ENCODE measurements at regions not wholly inside any gene's neighbourhood (a gene's known extent, or its start where the extent isn't known, plus 50 kb on each side); places are given as distances from the start of the nearest gene placed in this dataset.
"Not testable (repeated sequence)": the region's sequence is repeated elsewhere in the genome, so short reads cannot be mapped to it uniquely, and the experiment has no call there.

DNA sequence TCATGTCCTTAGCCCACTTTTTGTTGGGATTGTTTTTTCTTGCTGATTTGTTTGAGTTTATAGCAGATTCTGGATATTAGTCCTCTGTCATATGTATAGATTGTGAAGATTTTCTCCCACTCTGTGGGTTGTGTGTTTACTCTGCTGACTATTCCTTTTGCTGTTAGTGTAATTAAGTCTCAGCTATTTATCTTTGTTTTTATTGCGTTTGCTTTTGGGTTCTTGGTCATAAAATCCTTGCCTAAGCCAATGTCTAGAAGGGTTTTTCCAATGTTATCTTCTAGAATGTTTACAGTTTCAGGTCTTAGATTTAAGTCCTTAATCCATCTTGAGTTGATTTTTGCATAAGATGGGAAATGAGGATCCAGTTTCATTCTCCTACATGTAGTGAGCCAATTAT lies 351.2 kb upstream of the PIK3R1 start:
- not testable (repeated sequence) for DNase-seq

DNA sequence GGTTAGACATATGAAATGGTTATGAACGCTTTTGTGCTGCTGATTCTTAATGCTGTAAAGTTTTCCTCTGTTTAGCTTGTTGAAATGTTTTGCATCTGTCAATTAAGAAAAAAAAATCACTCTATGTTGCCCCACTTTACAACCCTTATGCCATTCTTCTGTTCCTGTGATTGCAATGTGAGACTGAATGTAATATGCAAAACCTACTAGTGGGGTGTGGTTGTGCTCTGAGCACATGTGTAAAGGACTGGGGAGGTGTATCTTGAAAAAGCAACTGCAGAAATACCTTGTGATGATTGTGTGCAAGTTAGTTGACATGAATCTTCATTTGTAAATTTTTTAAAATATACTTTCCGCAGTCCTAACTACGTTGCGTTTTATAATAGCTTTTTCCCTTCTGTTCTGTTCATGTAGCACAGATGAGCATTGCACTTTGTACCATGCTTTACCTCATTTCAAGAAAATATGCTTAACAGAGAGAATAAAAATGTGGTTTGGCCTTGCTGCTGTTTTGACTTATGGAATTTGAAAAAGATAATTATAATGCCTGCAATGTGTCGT lies 357.0 kb upstream of the PIK3R1 start:
- DNase-seq, result no peak

DNA sequence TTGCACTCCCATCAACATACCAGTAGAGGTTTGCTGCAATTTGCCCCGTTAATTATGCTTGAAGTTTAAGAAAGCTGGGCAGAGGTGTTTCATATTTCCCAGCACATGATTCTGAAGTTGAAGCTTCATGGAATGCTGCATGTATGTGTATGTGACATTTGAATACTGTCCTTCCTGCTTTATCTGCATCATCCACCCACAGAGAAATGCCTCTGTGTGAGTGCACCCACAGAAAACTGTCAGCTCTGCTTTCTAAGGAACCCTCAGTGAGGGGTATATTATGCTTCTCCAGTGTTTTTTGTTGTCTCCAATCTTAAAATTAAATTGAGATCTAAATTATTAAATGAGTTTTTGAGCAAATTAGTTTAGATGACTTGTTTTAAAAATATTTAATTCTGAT lies 358.1 kb upstream of the PIK3R1 start:
- no peak for DNase-seq

- DNase-seq, result no peak
Measured at GRCh38 chr5:67855523-67855922, 360.0 kb upstream of the PIK3R1 start.

DNA sequence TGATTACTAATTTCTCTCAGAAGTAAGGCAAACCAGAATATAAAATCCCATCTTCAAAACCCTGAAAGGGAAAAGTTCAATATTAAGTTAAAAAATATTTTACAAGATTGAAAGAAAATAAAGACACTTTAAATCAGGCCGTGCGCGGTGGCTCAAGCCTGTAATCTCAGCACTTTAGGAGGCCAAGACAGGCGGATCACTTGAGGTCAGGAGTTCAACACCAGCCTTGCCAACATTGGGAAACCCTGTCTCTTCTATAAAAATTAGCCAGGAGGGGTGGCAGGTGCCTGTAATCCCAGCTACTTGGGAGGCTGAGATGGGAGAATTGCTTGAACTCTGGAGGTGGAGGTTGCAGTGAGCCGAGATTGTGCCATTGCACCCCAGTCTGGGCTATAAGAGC lies 364.6 kb upstream of the PIK3R1 start:
- not testable (repeated sequence) for DNase-seq

GRCh38 chr5:67844924-67845323 lies 370.6 kb upstream of the PIK3R1 start:
- DNase-seq, result no peak

- DNase-seq, result no peak
Measured at GRCh38 chr5:67842806-67843205, 372.8 kb upstream of the PIK3R1 start.

- DNase-seq, result not testable (repeated sequence)
Measured at GRCh38 chr5:67837225-67837624, 378.3 kb upstream of the PIK3R1 start.

- not testable (repeated sequence) for DNase-seq
Measured at GRCh38 chr5:67836496-67836895, 379.1 kb upstream of the PIK3R1 start.

- DNase-seq, result no peak
Measured at GRCh38 chr5:67831048-67831447, 384.5 kb upstream of the PIK3R1 start.

DNA sequence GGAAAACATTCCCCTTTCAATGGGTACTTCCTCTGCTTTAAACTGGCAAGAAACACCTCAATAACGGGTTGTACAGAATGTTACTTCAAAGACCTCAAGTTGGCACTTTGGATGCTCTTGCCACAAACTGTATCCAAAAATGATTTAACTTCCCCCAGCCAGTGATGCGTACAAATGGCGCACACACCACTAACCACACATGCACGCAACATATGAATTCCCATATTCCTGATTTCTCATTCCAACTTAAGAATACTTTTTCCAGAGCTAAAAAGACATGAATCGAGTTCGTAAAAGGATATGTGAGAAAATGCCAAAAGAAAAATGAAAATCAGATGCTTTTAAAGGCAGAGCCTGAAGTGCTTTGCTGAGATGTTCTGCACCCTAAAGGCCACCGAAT lies 388.0 kb upstream of the PIK3R1 start:
- no peak for DNase-seq

DNA sequence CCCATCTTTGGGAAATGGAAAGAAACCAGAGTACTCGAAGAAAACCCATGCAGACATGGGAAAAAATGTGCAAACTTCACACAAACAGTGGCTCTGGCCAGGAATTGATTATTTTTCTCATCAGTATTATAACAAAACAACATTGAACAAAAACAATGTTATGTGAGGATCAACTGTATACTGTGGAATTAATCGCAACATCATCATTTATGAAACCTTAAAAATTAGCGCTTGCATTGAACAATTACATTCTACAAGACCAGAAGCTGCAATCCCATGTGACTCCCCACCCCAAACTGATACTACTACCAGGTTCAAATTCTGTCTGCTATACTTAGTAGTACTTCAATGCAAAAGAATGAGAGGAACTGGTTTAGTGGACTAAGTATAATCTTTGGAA lies 390.7 kb upstream of the PIK3R1 start:
- DNase-seq, result no peak

GRCh38 chr5:67817652-67818051 lies 397.9 kb upstream of the PIK3R1 start:
- DNase-seq, result no peak

DNA sequence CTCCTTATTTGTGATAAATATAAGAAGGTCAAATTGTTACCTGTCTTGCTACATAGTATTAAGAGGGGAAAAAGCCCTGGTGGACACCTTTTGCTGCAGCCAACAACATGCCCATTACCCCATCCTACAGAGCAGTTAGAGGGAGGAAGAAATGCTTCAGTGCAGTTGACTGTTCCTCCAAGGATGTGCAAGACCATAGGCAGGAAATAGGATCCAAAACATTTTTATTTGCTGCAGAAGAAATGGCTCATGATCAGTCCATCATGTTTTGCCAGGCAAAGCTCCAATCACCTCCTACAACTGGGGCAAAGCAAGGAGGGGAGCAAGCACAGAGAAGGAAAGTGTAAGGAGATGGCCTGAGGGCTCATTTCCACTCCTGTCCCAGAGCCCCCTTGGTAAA lies 399.1 kb upstream of the PIK3R1 start:
- no peak for DNase-seq

DNA sequence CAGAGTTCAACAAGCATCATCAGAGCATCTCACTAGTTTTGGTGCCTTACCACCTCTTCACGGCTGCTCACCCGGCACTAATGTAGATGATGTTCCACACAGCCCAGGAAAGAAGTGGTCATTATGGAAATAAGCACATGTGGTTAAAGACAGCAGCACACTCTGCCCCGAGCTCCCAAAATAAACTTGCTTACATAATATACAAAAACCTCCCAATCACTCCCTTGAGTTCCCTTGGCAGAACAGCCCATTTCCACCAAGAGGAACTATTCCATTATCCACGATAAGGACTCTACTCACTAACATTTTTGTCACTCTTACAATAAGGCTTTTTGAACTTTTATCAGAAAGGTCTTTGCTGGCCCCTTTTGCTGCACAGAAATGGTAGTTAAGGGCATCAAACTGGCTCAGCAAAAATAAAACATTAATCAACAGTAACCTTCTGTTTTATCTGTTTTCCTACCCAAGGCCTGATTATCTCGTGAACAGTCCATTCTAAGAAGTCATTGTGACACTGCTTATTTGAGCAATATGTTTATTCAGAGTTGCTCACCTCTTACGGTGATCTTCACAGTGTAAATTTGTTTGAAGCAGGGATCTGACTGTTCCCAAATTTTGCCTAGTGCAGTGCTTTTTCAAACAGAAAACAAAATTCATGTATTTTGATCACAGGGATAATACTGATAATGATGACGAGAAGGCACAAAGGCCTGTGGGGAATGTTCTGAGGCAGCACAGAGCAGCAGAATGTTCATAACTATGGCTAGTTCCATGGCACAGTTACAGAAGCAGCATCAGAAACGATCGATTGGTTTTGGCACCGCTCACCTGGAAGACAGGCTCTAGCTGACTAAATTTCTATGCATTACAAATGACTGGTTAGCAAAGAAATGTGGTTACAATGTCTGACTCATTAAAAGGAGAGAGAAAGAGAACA lies 399.8 kb upstream of the PIK3R1 start:
- DNase-seq, result no peak

DNA sequence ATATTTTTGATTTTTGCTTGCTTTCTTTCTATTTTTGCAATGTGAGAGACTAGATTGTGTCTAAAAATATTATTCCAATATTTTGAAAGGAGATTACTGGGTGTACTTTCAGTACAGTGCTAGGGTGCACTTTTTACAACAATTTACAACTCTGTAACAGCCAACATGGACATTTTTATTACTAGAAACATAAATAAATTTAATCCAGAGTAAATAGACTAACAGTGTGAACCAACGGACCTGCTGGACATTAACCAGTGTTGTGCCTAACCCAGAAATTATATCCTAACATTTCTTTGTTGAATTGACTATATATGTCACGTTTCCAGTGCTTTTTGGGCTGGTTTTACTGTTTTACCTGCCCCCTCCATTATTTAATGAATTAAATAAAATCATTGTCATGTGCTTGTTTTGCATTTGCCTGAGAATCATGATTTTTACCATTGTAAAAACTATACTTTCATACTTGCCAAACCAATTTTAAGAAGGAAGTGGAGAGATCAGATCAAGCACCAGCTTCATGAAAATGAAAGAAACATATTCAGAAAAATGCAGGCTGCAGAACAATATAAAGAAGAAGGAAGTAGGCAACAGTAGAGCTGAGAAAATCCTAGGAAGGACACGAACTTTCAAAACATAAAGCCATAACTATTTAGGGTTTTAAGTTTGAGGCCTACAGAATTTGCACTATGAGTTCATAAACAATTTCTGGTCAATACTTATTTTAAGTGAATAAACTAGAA lies 400.8 kb upstream of the PIK3R1 start:
- DNase-seq, result no peak

DNA sequence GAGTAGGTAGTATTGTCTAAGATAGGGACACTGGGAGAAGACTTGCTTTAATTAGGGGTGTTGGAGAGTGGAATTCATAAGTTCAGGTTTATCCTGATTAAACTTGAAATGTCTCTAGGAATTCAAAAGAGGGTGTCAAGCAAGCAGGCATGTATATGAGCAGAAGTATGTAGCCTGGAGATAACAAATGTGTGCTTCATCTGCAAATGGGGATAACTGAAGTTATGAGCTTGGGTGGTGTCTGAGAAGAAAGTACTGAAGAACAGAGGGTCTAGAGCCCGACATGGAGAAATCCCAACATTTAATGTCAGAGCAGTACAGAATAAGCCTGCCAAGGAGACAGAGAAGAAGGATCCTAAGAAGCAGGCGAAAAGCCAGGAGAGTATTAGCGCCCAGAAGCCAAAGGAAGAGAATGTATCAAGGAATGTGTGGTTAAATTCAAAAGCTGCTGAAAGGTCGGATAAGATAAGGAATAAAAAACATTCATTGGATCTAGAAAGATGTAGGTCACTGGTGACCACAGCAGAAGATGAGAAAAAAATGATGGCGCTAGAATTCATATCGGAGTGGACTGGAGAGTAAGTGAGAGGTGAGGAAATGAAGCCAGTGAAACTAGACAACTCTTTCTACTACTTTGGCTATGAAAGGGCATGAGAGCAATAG lies 401.5 kb upstream of the PIK3R1 start:
- no peak for DNase-seq

DNA sequence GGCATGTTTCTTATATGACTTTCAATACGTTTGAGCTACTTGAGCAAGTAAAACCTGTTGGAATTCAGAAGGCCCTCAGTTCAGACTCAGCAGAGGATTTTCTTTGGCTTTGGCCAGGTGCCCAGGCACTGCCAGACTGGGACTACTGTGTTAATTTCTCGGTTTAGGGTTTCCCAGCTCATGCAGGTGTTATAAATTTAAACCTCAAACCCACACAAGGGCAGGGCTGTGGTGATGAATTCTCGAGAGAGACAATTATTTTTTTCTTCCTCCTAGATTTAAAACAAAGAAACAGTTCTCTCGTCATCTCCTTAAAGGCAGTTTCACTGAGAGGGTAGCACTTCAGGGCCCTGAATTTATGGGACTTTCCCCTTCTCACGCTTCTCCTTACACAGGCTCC lies 406.0 kb upstream of the PIK3R1 start:
- no peak for DNase-seq

DNA sequence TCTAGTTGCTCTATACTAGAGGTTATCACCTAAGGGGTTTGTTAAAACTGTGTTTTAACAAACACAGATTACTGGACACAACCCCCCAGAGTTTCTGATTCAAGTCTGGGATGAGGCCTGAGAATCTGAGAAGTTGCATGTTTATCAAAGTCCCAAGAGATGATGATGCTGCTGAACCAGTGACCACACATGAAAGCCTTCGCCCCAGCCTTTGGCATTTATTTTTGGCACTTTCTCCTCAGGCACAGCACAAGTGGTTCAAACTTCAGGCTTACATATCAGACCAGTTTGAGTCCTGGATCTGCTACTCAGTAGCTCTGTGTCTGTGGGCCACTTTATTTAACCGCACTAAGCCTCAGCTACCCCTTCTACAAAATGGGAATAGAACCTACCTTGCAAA lies 407.2 kb upstream of the PIK3R1 start:
- DNase-seq, result no peak

DNA sequence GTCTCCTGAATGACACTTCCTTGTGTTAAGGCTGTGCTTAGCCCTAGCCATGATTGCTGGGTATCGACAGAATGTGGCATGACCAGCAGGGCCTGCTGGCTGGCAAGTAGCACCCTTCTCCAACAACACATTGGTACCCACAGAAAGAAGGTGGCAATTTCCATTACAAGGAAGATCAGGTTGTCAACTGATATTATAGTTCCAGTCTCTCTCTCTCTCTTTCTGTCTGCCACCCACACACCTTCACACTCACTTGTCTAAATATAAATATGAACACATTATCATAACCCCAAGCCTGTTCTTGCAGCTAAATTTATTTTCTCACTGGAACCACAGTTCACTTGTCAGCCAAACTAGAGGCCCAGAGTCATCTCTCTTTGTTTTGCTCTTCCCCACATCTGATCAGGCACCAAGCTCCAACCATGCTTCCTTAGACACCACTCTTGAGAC lies 408.1 kb upstream of the PIK3R1 start:
- DNase-seq, result no peak

DNA sequence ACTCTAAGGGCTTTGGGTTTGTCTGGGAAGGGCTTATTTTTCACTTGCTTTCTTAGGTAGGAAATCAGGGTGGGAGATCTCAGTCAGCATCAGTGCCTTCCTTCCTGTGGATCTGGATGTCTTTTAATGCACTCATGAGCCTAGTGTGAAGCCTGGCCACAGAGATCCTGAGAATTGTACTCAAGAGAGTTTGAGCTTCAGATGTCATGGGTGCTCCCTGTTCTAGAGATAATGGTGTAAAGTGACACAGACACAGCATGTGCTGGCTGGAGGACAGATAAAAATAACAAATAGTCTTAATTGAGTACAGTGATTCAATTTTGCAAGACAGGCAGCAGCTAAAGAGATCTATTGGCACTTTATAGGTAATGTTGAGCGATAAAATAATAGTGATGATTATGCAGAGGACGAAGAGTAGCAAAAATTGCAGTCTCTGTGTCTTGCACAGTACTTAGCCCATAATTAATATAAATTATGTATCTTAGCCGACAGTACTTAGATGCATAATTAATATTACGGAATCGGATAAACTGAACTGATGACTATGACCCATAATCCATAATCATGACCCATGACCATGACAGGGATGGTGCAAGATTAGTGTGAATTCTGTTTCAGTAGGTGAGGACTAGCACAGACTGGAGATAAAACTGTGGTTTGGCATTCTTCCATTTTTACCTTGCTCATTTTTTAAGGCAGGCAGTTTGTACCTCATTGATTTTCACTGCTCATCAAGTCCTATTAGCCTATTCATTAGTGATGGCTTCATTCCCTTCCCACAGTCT lies 408.7 kb upstream of the PIK3R1 start:
- DNase-seq, result no peak

DNA sequence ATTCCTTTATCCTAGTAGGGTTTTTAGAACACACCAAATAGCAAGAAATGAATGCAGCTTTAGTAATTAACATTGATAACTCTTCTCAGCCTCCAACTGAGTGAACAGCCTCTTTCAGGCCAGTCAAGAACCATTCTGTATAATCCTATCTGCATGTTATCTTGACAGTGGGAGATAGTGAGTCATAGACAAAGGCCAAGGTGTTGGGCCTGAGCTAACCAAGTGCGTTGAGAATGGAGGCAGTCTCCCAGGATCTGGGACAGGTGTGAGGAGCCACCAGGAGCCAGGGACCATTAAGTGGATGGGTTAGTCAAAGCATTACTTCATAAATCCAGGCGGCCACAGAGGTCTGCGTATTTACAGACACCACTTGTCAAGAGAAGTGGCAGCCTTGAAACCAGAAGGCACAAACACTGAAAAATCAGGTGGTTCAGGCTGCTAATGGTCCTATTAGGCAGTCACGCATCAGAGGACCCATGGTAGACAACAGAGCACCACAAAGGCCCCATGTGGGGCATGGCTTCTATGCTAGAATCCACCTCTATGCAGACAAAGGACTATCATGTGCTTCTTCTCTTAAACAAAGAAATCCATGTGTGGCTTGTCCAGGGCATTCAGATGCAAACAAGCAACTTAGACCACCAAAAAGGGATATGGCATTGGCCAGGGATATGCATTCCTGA lies 409.7 kb upstream of the PIK3R1 start:
- DNase-seq, result peak; percentile 54

Data from DMS153 (cell line).